Caco-2 (cell line): ENCODE measurements at regions not wholly inside any gene's neighbourhood (a gene's known extent, or its start where the extent isn't known, plus 50 kb on each side); places are given as distances from the start of the nearest gene placed in this dataset.

Experiments used
- BruUV-seq: library from RNA; stranded (reverse); fragments of 400-500 nt; replicated peaks from 2 replicates; lab custom pipeline; 2021; lab: Mats Ljungman, UMichigan
- CTCF ChIA-PET: fragments of 300-600 bp; sonication (Branson Sonifier 250); formaldehyde crosslinking; loops from one replicate; lab custom pipeline; 2022; ENCODE audit warnings: antibody characterized with exemption; lab: Charles Lee
- POLR2A ChIA-PET: fragments of 300-600 bp; sonication (Branson Sonifier 250); formaldehyde crosslinking; loops from one replicate; lab custom pipeline; 2022; ENCODE audit warnings: antibody characterized with exemption; lab: Charles Lee
- DNase-seq, 2 experiments: peaks; one replicate each; pipeline versions ENCODE4 v3.0.0 to v3.0.0-alpha.2; 2020 to 2022
- H3K27me3 ChIP-seq: replicated peaks from 2 replicates; pipeline ENCODE4 v1.6.0; 2011; ENCODE audit warnings: low read length; ENCODE audit not compliant: control insufficient read depth, insufficient read depth
- H3K36me3 ChIP-seq: 2 replicates; pipeline ENCODE4 v1.5.1; 2011; ENCODE audit warnings: low read length; ENCODE audit not compliant: control insufficient read depth, insufficient read depth
- H3K4me1 ChIP-seq: fragments of 250-450 bp; sonication (Bioruptor Pico); 2 replicates; pipeline ENCODE4 v1.5.1; 2020; ENCODE audit warnings: mild to moderate bottlenecking
- H3K4me3 ChIP-seq: 2 replicates; pipeline ENCODE4 v1.5.1; 2011; ENCODE audit warnings: low read depth, mild to moderate bottlenecking, control low read depth, low read length
- H3K9me3 ChIP-seq: fragments of 250-450 bp; sonication (Bioruptor Pico); 2 replicates; pipeline ENCODE4 v1.5.1; 2020; ENCODE audit warnings: mild to moderate bottlenecking, moderate library complexity
- H3K27ac Mint-ChIP-seq: one replicate; pipeline ENCODE4 v1.8.0; 2022; ENCODE audit warnings: mixed read lengths; ENCODE audit not compliant: unreplicated experiment
- H3K27me3 Mint-ChIP-seq: one replicate; pipeline ENCODE4 v1.8.0; 2022; ENCODE audit warnings: mixed read lengths; ENCODE audit not compliant: insufficient read depth, unreplicated experiment
- H3K36me3 Mint-ChIP-seq: one replicate; pipeline ENCODE4 v1.8.0; 2022; ENCODE audit warnings: mild to moderate bottlenecking, mixed read lengths; ENCODE audit not compliant: insufficient read depth, unreplicated experiment
- H3K4me1 Mint-ChIP-seq: one replicate; pipeline ENCODE4 v1.8.0; 2022; ENCODE audit warnings: low read depth, mixed read lengths; ENCODE audit not compliant: unreplicated experiment
- H3K4me3 Mint-ChIP-seq: one replicate; pipeline ENCODE4 v1.8.0; 2022; ENCODE audit warnings: mild to moderate bottlenecking, moderate library complexity, mixed read lengths; ENCODE audit not compliant: unreplicated experiment
- H3K9me3 Mint-ChIP-seq: one replicate; pipeline ENCODE4 v1.8.0; 2022; ENCODE audit warnings: mixed read lengths; ENCODE audit not compliant: unreplicated experiment
- CTCF ChIP-seq, 2 experiments: fragments of 200-600 bp in 1 of 2; IDR thresholded peaks; 1 replicate in 1 of 2; 2 replicates in 1 of 2; pipeline versions ENCODE4 v1.5.1 to v1.8.0; 2011 to 2022; ENCODE audit warnings: antibody characterized with exemption in 1 of 2, control low read depth in 1 of 2, inconsistent platforms in 1 of 2, low read depth in 1 of 2, low read length in 1 of 2, mild to moderate bottlenecking in 1 of 2, moderate library complexity in 1 of 2; ENCODE audit not compliant: insufficient read depth in 1 of 2, severe bottlenecking in 1 of 2, unreplicated experiment in 1 of 2
- intact Hi-C: fragments of 100-400 bp; cut with micrococcal nuclease; formaldehyde crosslinking; loops from one replicate; pipeline ENCODE4 v1.10.0; 2022; ENCODE audit not compliant: unreplicated experiment

- Histone ChIP-seq H3K4me1 (no peaks in the 10 kb centered on the region), H3K36me3 (no peaks in the 10 kb centered on the region)
- CTCF ChIA-PET = no interaction called here
These were observed 542.3 kb upstream of the ADGRL3 start for GRCh38 chr4:60657807-60658206.

GRCh38 chr4:60663769-60664168 is 536.4 kb upstream of the ADGRL3 start:
- no TSS peak for BruUV-seq
- no peaks in the 10 kb centered on the region for H3K36me3 Mint-ChIP-seq
- no peak for TF ChIP-seq CTCF (IDR thresholded peaks at IDR 0.05; ENCODE audit: insufficient read depth in 1 of 2, low read depth in 1 of 2, low read length in 1 of 2, severe bottlenecking in 1 of 2, unreplicated experiment in 1 of 2)
- DNase-seq = no peak
- no peaks in the 10 kb centered on the region for H3K4me1 ChIP-seq
- no peaks in the 10 kb centered on the region for H3K27me3 ChIP-seq
- no peaks in the 10 kb centered on the region for H3K9me3 ChIP-seq
- H3K9me3 Mint-ChIP-seq = no peaks in the 10 kb centered on the region
- H3K36me3 ChIP-seq = no peaks in the 10 kb centered on the region
- CTCF ChIA-PET = no interaction called here
- POLR2A ChIA-PET = no interaction called here
- H3K27ac Mint-ChIP-seq = no peak overlapping the region
- intact Hi-C loops = no loop called here
- no peaks in the 10 kb centered on the region for H3K27me3 Mint-ChIP-seq
- no peak overlapping the region for H3K4me3 ChIP-seq
- H3K4me3 Mint-ChIP-seq = no peak overlapping the region
- no peaks in the 10 kb centered on the region for H3K4me1 Mint-ChIP-seq

More at GRCh38 chr4:60657807-60658206, 542.3 kb upstream of the ADGRL3 start:
- Mint-ChIP-seq H3K4me1 (no peaks in the 10 kb centered on the region), H3K36me3 (no peaks in the 10 kb centered on the region), H3K27ac (no peak overlapping the region), H3K9me3 (no peaks in the 10 kb centered on the region), H3K27me3 (no peaks in the 10 kb centered on the region), H3K4me3 (no peak overlapping the region)
- no TSS peak for BruUV-seq
- Histone ChIP-seq H3K9me3 (no peaks in the 10 kb centered on the region), H3K4me3 (no peak overlapping the region), H3K27me3 (no peaks in the 10 kb centered on the region)
- intact Hi-C loops = loop anchor here (10.0 kb wide), 1 partner anchor 173 kb away; no protein-coding TSS in a partner anchor
- DNase-seq = no peak
- no peak for TF ChIP-seq CTCF (IDR thresholded peaks at IDR 0.05; ENCODE audit: insufficient read depth in 1 of 2, low read depth in 1 of 2, low read length in 1 of 2, severe bottlenecking in 1 of 2, unreplicated experiment in 1 of 2)
- POLR2A ChIA-PET = no interaction called here

DNA sequence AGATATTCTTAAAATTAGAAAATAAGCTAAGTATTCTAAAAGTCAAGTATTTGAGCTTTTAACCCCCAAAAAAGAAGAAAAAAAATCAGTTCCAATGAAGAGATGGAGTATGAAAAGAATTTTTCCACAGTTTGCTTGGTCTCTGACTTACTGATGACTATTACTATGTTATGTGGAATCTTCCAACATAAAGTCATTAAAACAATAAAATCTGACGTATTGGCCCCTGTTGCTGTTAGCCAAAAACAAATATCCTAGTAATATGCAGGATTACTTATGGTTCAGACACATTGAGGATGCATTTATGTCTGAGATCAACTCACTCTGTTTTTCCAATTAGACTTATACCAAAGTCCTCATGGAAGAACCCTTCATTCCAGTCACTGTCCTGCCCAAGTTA is 517.2 kb upstream of the ADGRL3 start:
- Mint-ChIP-seq H3K4me3 (no peak overlapping the region), H3K9me3 (no peaks in the 10 kb centered on the region), H3K27ac (no peak overlapping the region), H3K4me1 (no peaks in the 10 kb centered on the region), H3K36me3 (no peaks in the 10 kb centered on the region), H3K27me3 (no peaks in the 10 kb centered on the region)
- DNase-seq = no peak
- ChIA-PET POLR2A (no interaction called here), CTCF (no interaction called here)
- no TSS peak for BruUV-seq
- TF ChIP-seq CTCF (IDR thresholded peaks at IDR 0.05; ENCODE audit: insufficient read depth in 1 of 2, low read depth in 1 of 2, low read length in 1 of 2, severe bottlenecking in 1 of 2, unreplicated experiment in 1 of 2) = no peak
- Histone ChIP-seq H3K9me3 (no peaks in the 10 kb centered on the region), H3K4me3 (no peak overlapping the region), H3K36me3 (no peaks in the 10 kb centered on the region), H3K27me3 (no peaks in the 10 kb centered on the region), H3K4me1 (no peaks in the 10 kb centered on the region)
- intact Hi-C loops = no loop called here
